ENCODE measurements at regions not wholly inside any gene's neighbourhood (a gene's known extent, or its start where the extent isn't known, plus 50 kb on each side); places are given as distances from the start of the nearest gene placed in this dataset.

DNA sequence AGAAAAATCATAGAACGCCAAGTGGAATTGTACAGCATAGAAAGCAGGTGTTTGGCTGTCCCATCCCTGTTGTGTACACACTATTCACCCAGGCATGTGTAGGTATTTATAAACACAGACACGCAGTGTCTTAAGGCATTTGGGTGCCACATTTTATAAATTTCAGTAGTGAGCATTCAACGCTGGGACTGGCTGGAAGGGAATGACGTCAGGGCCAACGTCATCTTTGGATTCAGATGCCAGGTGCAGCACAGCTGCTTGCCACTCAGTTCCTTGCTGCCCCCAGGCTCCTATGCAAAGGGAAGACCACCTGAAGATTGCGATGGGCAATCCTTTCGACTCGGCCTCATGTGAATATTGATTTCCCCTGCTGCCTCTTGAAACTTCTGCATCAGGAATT, 461.7 kb upstream of the SOX11 start:
- 79 to 80% methylated on average over 8 of the region's 8 CpGs for WGBS, 2 donors
- Histone ChIP-seq H3K9me3 (no peaks in the 10 kb centered on the region), H3K27ac (no peak overlapping the region), H3K27me3 (no peaks in the 10 kb centered on the region), H3K36me3 (no peaks in the 10 kb centered on the region), H3K4me1 (no peaks in the 10 kb centered on the region), H3K4me3 (replicated peaks in 1 of 3) (no peak overlapping the region)
- no peak for DNase-seq
- intact Hi-C loops (cut with DNase I) = no loop called here
- no peak for TF ChIP-seq POLR2A (IDR thresholded peaks at IDR 0.05)

DNA sequence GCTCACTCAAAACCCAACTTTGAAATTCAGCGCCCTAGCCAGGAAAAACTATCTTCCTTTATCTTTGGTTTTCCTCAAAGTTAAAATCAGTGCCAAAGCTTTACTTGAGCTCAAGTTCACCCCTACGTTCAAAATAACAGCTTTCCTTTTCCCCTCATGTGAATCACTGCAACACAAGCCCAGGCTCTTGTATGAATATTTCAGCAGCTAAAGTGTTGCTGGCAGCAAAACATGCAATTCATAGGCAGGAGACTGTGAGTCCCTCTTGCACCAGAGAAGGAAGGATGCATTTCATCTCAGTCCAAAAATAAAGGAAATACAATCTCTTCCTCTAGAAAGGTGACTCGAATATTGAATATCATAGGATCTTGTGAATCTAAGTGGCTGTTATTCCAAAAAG, 461.3 kb upstream of the SOX11 start:
- 55 to 64% methylated on average over 3 of the region's 3 CpGs for WGBS, 2 donors
- Histone ChIP-seq H3K27me3 (no peaks in the 10 kb centered on the region), H3K36me3 (no peaks in the 10 kb centered on the region), H3K27ac (no peak overlapping the region), H3K4me3 (replicated peaks in 1 of 3) (no peak overlapping the region), H3K9me3 (no peaks in the 10 kb centered on the region), H3K4me1 (no peaks in the 10 kb centered on the region)
- no peak for TF ChIP-seq POLR2A (IDR thresholded peaks at IDR 0.05)
- TF ChIP-seq, protein P1, sequence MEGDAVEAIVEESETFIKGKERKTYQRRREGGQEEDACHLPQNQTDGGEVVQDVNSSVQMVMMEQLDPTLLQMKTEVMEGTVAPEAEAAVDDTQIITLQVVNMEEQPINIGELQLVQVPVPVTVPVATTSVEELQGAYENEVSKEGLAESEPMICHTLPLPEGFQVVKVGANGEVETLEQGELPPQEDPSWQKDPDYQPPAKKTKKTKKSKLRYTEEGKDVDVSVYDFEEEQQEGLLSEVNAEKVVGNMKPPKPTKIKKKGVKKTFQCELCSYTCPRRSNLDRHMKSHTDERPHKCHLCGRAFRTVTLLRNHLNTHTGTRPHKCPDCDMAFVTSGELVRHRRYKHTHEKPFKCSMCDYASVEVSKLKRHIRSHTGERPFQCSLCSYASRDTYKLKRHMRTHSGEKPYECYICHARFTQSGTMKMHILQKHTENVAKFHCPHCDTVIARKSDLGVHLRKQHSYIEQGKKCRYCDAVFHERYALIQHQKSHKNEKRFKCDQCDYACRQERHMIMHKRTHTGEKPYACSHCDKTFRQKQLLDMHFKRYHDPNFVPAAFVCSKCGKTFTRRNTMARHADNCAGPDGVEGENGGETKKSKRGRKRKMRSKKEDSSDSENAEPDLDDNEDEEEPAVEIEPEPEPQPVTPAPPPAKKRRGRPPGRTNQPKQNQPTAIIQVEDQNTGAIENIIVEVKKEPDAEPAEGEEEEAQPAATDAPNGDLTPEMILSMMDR (IDR thresholded peaks at IDR 0.05) = no peak
- intact Hi-C loops (cut with DNase I) = no loop called here
- DNase-seq = no peak

- no peak for TF ChIP-seq POLR2A (IDR thresholded peaks at IDR 0.05)
- TF ChIP-seq, protein P1 (IDR thresholded peaks at IDR 0.05) = no peak
- Histone ChIP-seq H3K27ac (no peak overlapping the region), H3K27me3 (no peaks in the 10 kb centered on the region), H3K9me3 (no peaks in the 10 kb centered on the region), H3K4me1 (no peaks in the 10 kb centered on the region), H3K4me3 (replicated peaks in 1 of 3) (no peak overlapping the region), H3K36me3 (no peaks in the 10 kb centered on the region)
- intact Hi-C loops (cut with DNase I) = no loop called here
- no peak for DNase-seq
- WGBS, 2 donors = 93 to 96% methylated on average over 2 of the region's 2 CpGs
These were observed 460.9 kb upstream of the SOX11 start for GRCh38 chr2:5231287-5231686.

DNA sequence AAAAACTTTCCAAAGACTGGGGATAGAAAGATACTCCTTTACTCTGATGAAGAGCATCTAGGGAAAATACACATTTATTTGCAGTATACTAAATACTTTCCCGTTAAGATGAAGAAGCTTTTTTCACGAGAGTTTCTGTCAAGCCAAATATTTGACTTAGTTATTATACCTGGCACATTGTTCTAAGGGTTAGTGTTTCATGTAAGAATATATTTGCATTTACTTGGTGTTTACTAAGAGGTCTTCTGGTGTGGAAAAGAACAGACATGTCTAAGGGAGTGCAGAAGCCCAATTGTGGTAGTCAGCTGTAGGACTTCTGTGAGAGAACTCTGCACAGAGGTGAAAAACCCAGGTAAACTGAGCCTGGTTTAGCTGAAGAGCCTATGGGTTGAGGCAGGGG, 457.6 kb upstream of the SOX11 start:
- Histone ChIP-seq H3K4me3 (replicated peaks in 1 of 3) (no peak overlapping the region), H3K36me3 (no peaks in the 10 kb centered on the region), H3K27me3 (no peaks in the 10 kb centered on the region), H3K4me1 (no peaks in the 10 kb centered on the region), H3K27ac (no peak overlapping the region), H3K9me3 (no peaks in the 10 kb centered on the region)
- TF ChIP-seq POLR2A (IDR thresholded peaks at IDR 0.05) = no peak
- TF ChIP-seq, protein P1 (IDR thresholded peaks at IDR 0.05) = no peak
- WGBS, 2 donors = 84 to 88% methylated on average over 2 of the region's 2 CpGs
- intact Hi-C loops (cut with DNase I) = no loop called here
- no peak for DNase-seq

- Histone ChIP-seq H3K27me3 (no peaks in the 10 kb centered on the region), H3K4me3 (replicated peaks in 1 of 3) (no peak overlapping the region), H3K4me1 (no peaks in the 10 kb centered on the region), H3K36me3 (no peaks in the 10 kb centered on the region), H3K9me3 (no peaks in the 10 kb centered on the region), H3K27ac (no peak overlapping the region)
- no peak for TF ChIP-seq POLR2A (IDR thresholded peaks at IDR 0.05)
- TF ChIP-seq, protein P1 (IDR thresholded peaks at IDR 0.05) = no peak
- no peak for DNase-seq
- intact Hi-C loops (cut with DNase I) = no loop called here
- 60 to 80% methylated on average over 9 of the region's 9 CpGs for WGBS, 2 donors
These were observed 456.5 kb upstream of the SOX11 start for GRCh38 chr2:5235701-5236100.

GRCh38 chr2:5236249-5236648, 455.9 kb upstream of the SOX11 start:
- Histone ChIP-seq H3K4me3 (replicated peaks in 1 of 3) (no peak overlapping the region), H3K9me3 (no peaks in the 10 kb centered on the region), H3K4me1 (no peaks in the 10 kb centered on the region), H3K36me3 (no peaks in the 10 kb centered on the region), H3K27me3 (no peaks in the 10 kb centered on the region), H3K27ac (no peak overlapping the region)
- 54 to 56% methylated on average over 4 of the region's 4 CpGs for WGBS, 2 donors
- intact Hi-C loops (cut with DNase I) = no loop called here
- no peak for DNase-seq
- TF ChIP-seq, protein P1 (IDR thresholded peaks at IDR 0.05) = no peak
- TF ChIP-seq POLR2A (IDR thresholded peaks at IDR 0.05) = no peak

Data from thyroid gland (tissue), 4 donors.